Activated CD8-positive, alpha-beta memory T cell treated with anti-CD3 and anti-CD28 coated beads, Interleukin-2, amount 10 ng/mL, durations not matched to agents 7 days and 5 days (primary cell): ENCODE measurements at regions not wholly inside any gene's neighbourhood (a gene's known extent, or its start where the extent isn't known, plus 50 kb on each side); places are given as distances from the start of the nearest gene placed in this dataset.

Experiments
- ATAC-seq: fragments of 150-1000 bp; cut with Tn5 transposase; one replicate; pipeline ENCODE4 v1.10.0; 2021; ENCODE audit warnings: moderate library complexity
- CTCF ChIA-PET: fragments of 350-600 bp; sonication (Branson Sonifier 250); formaldehyde crosslinking; loops from one replicate; lab custom pipeline; 2021; ENCODE audit warnings: antibody characterized with exemption; lab: Charles Lee
- DNase-seq: peaks from one replicate; pipeline ENCODE4 v3.0.0-alpha.2; 2020
- H3K27ac Mint-ChIP-seq: one replicate; pipeline ENCODE4 v1.8.0; 2021; ENCODE audit warnings: mild to moderate bottlenecking, mixed read lengths
- H3K27me3 Mint-ChIP-seq: one replicate; pipeline ENCODE4 v1.8.0; 2021; ENCODE audit warnings: mixed read lengths
- H3K36me3 Mint-ChIP-seq: one replicate; pipeline ENCODE4 v1.8.0; 2021; ENCODE audit warnings: mild to moderate bottlenecking, mixed read lengths
- H3K4me1 Mint-ChIP-seq: one replicate; pipeline ENCODE4 v1.8.0; 2021; ENCODE audit warnings: mixed read lengths
- H3K4me3 Mint-ChIP-seq: one replicate; pipeline ENCODE4 v1.8.0; 2021; ENCODE audit warnings: mild to moderate bottlenecking, moderate library complexity, mixed read lengths
- H3K9me3 Mint-ChIP-seq: one replicate; pipeline ENCODE4 v1.8.0; 2022; ENCODE audit warnings: low read depth, mixed read lengths

GRCh38 chr1:59107916-59108315 is 189.0 kb upstream of the FGGY start:
- H3K9me3 Mint-ChIP-seq: no peaks in the 10 kb centered on the region
- H3K27ac Mint-ChIP-seq: no peak overlapping the region
- CTCF ChIA-PET: interaction anchor here (1.7 kb wide), 1 partner anchor 40 kb away, joined by 3 read pairs; no protein-coding TSS in a partner anchor
- H3K4me3 Mint-ChIP-seq: no peak overlapping the region
- H3K27me3 Mint-ChIP-seq: no peaks in the 10 kb centered on the region
- no peaks in the 10 kb centered on the region for H3K4me1 Mint-ChIP-seq
- DNase-seq (no peak), ATAC-seq (no peak)
- H3K36me3 Mint-ChIP-seq: no peaks in the 10 kb centered on the region

- Mint-ChIP-seq H3K27me3 (no peaks in the 10 kb centered on the region), H3K27ac (no peak overlapping the region), H3K4me3 (no peak overlapping the region), H3K9me3 (no peaks in the 10 kb centered on the region), H3K36me3 (no peaks in the 10 kb centered on the region), H3K4me1 (no peaks in the 10 kb centered on the region)
- CTCF ChIA-PET: interaction anchor here (1.7 kb wide), 1 partner anchor 39 kb away, joined by 3 read pairs; no protein-coding TSS in a partner anchor
- DNase-seq (no peak), ATAC-seq (no peak)
Measured at GRCh38 chr1:59108481-59109317, 188.2 kb upstream of the FGGY start.

- Mint-ChIP-seq H3K36me3 (no peaks in the 10 kb centered on the region), H3K27ac (no peak overlapping the region), H3K4me3 (no peak overlapping the region), H3K9me3 (no peaks in the 10 kb centered on the region), H3K4me1 (no peaks in the 10 kb centered on the region), H3K27me3 (peaks cover 3% of the 10 kb centered on the region)
- DNase-seq: no peak
- ATAC-seq: no peak
- CTCF ChIA-PET: no interaction called here
Measured at GRCh38 chr1:59110271-59110670, 186.6 kb upstream of the FGGY start.

- no peaks in the 10 kb centered on the region for H3K9me3 Mint-ChIP-seq
- ATAC-seq (no peak), DNase-seq (no peak)
- no peak overlapping the region for H3K27ac Mint-ChIP-seq
- no peaks in the 10 kb centered on the region for H3K36me3 Mint-ChIP-seq
- peaks cover 3% of the 10 kb centered on the region for H3K4me1 Mint-ChIP-seq
- H3K4me3 Mint-ChIP-seq: no peak overlapping the region
- CTCF ChIA-PET: interaction anchor here (2.7 kb wide), 1 partner anchor 11 kb away, joined by 7 read pairs; no protein-coding TSS in a partner anchor
- H3K27me3 Mint-ChIP-seq: peaks cover 8% of the 10 kb centered on the region
Measured at GRCh38 chr1:59113876-59114457, 182.9 kb upstream of the FGGY start.

GRCh38 chr1:59115865-59116264 is 181.0 kb upstream of the FGGY start:
- ATAC-seq: no peak
- peaks cover 8% of the 10 kb centered on the region for H3K27me3 Mint-ChIP-seq

GRCh38 chr1:59116920-59117542 is 179.9 kb upstream of the FGGY start:
- DNase-seq (no peak), ATAC-seq (no peak)
- Mint-ChIP-seq H3K4me1 (peaks cover 3% of the 10 kb centered on the region), H3K4me3 (no peak overlapping the region), H3K9me3 (no peaks in the 10 kb centered on the region), H3K27ac (no peak overlapping the region), H3K27me3 (peaks cover 13% of the 10 kb centered on the region), H3K36me3 (no peaks in the 10 kb centered on the region)
- CTCF ChIA-PET: no interaction called here

More at GRCh38 chr1:59115865-59116264, 181.0 kb upstream of the FGGY start:
- H3K27ac Mint-ChIP-seq: no peak overlapping the region
- DNase-seq: no peak
- no peaks in the 10 kb centered on the region for H3K36me3 Mint-ChIP-seq
- CTCF ChIA-PET: no interaction called here
- H3K9me3 Mint-ChIP-seq: no peaks in the 10 kb centered on the region
- no peak overlapping the region for H3K4me3 Mint-ChIP-seq
- peaks cover 3% of the 10 kb centered on the region for H3K4me1 Mint-ChIP-seq

GRCh38 chr1:59122527-59122926 is 174.4 kb upstream of the FGGY start:
- H3K4me3 Mint-ChIP-seq: no peak overlapping the region
- CTCF ChIA-PET: interaction anchor here (0.9 kb wide), 1 partner anchor 153 kb away, joined by 3 read pairs; no protein-coding TSS in a partner anchor
- ATAC-seq (no peak), DNase-seq (no peak)
- peaks cover 18% of the 10 kb centered on the region for H3K4me1 Mint-ChIP-seq
- no peak overlapping the region for H3K27ac Mint-ChIP-seq
- H3K9me3 Mint-ChIP-seq: no peaks in the 10 kb centered on the region
- H3K36me3 Mint-ChIP-seq: peaks cover 8% of the 10 kb centered on the region
- peaks cover 5% of the 10 kb centered on the region for H3K27me3 Mint-ChIP-seq

- CTCF ChIA-PET: no interaction called here
- Mint-ChIP-seq H3K27ac (no peak overlapping the region), H3K36me3 (peaks cover 8% of the 10 kb centered on the region), H3K4me1 (peaks cover 18% of the 10 kb centered on the region), H3K27me3 (peaks cover 7% of the 10 kb centered on the region), H3K9me3 (no peaks in the 10 kb centered on the region), H3K4me3 (no peak overlapping the region)
- DNase-seq: no peak
- no peak for ATAC-seq
Measured at GRCh38 chr1:59123081-59123681, 173.7 kb upstream of the FGGY start.

- Mint-ChIP-seq H3K27ac (no peak overlapping the region), H3K27me3 (peaks cover 7% of the 10 kb centered on the region), H3K36me3 (peaks cover 8% of the 10 kb centered on the region), H3K4me3 (no peak overlapping the region), H3K9me3 (no peaks in the 10 kb centered on the region), H3K4me1 (peaks cover 18% of the 10 kb centered on the region)
- CTCF ChIA-PET: interaction anchor here (1.9 kb wide), 1 partner anchor 11 kb away, joined by 7 read pairs; no protein-coding TSS in a partner anchor
- DNase-seq (no peak), ATAC-seq (no peak)
Measured at GRCh38 chr1:59124166-59124565, 172.7 kb upstream of the FGGY start.

GRCh38 chr1:59125154-59125553 is 171.7 kb upstream of the FGGY start:
- Mint-ChIP-seq H3K4me1 (peaks cover 18% of the 10 kb centered on the region), H3K4me3 (no peak overlapping the region), H3K9me3 (no peaks in the 10 kb centered on the region), H3K27ac (no peak overlapping the region), H3K27me3 (peaks cover 7% of the 10 kb centered on the region), H3K36me3 (peaks cover 8% of the 10 kb centered on the region)
- CTCF ChIA-PET: interaction anchor here (0.6 to 1.9 kb wide), 4 partner anchors 12 to 392 kb away, joined by 3 to 7 read pairs (median 3); no protein-coding TSS in a partner anchor
- DNase-seq (no peak), ATAC-seq (no peak)

- CTCF ChIA-PET: interaction anchor here (0.6 to 1.9 kb wide), 5 partner anchors 13 to 391 kb away, joined by 3 to 7 read pairs (median 3); no protein-coding TSS in a partner anchor
Measured at GRCh38 chr1:59125676-59126320, 171.1 kb upstream of the FGGY start.

GRCh38 chr1:59126366-59126765 is 170.5 kb upstream of the FGGY start:
- no peak for DNase-seq
- H3K4me1 Mint-ChIP-seq: peaks cover 18% of the 10 kb centered on the region
- peaks cover 8% of the 10 kb centered on the region for H3K36me3 Mint-ChIP-seq
- no peak for ATAC-seq
- H3K9me3 Mint-ChIP-seq: no peaks in the 10 kb centered on the region
- CTCF ChIA-PET: interaction anchor here (0.6 kb wide), 1 partner anchor 75 kb away, joined by 4 read pairs; no protein-coding TSS in a partner anchor
- peaks cover 5% of the 10 kb centered on the region for H3K27me3 Mint-ChIP-seq
- no peak overlapping the region for H3K27ac Mint-ChIP-seq
- H3K4me3 Mint-ChIP-seq: no peak overlapping the region

More at GRCh38 chr1:59125676-59126320, 171.1 kb upstream of the FGGY start:
- ATAC-seq (no peak), DNase-seq (no peak)
- Mint-ChIP-seq H3K27me3 (peaks cover 7% of the 10 kb centered on the region), H3K9me3 (no peaks in the 10 kb centered on the region), H3K4me3 (no peak overlapping the region), H3K36me3 (peaks cover 8% of the 10 kb centered on the region), H3K27ac (no peak overlapping the region), H3K4me1 (peaks cover 18% of the 10 kb centered on the region)
